ENCODE measurements at regions not wholly inside any gene's neighbourhood (a gene's known extent, or its start where the extent isn't known, plus 50 kb on each side); places are given as distances from the start of the nearest gene placed in this dataset.
"Not testable (repeated sequence)": the region's sequence is repeated elsewhere in the genome, so short reads cannot be mapped to it uniquely, and the experiment has no call there.

DNA sequence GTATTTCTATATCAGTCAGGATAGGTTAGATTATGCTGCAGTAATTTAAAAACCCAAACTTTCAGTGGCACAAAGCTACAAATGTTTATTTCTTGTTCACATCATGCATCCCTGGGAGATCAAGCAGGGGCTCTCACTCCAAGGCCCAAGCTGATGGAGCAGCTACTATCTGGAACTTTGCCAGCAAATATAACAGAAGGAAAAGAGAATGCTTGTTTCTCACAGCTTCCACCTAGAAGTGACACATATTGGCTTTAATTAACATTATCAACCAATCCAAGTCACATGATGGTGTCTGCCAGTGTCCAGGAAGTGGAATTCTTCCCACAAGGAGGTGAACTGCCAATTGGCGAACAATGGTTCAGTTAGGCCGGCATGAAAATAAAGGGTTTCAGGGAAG lies 306.9 kb downstream of the BCL11A start:
- DNase-seq, result no peak

DNA sequence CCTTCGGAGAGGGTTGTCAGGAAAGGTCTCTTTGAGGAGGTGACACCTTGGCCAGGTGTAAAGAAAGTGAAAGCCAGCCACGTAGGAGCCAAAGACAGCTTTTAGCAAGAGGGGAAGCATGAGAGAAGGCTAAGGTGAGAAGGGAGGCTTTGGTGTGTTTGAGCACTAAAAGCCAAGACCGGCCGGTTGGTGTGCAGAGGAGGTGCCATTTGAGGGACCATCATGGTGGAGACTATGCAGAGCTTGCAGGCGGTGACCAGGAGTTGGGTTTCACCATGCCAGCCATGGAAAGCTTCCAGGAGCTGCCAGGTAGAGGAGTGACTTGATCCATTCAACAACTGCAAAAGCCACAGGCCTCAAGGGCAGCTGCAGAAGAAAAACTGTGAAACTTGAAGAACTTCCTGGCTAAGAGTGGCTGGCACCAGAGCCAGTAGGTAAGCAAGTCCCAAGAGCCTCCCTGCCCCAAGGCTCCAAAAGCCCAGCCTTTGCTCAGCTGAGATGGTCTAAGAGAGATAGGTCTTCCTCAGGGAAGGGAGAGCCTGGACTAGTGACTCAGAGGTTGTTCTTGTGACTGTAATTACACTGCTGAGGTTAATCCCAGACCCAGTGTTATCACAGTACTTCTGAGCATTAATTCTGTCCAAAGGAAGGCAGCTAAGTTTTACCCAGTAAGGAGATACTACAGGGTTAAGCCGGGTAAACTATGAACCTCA lies 319.0 kb downstream of the BCL11A start:
- DNase-seq, result no peak

DNA sequence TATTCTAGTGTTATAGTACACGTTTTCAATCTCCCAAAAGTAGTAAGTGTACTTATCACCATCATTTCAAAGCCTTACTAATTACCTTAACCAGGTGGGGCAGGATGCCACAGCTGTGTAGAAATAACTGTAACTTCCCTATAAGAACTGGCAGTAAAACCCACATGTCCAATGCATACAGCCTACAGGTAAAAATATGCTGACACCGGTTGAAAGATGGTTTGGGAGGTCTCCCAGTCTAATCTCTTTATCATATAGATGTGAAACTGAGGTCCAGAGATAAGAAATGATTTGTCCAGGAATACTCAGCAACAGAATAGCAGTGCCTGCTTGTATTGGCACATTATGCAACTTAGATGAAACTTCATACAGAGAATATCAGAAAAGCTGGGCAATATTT lies 322.9 kb downstream of the BCL11A start:
- no peak for DNase-seq

DNA sequence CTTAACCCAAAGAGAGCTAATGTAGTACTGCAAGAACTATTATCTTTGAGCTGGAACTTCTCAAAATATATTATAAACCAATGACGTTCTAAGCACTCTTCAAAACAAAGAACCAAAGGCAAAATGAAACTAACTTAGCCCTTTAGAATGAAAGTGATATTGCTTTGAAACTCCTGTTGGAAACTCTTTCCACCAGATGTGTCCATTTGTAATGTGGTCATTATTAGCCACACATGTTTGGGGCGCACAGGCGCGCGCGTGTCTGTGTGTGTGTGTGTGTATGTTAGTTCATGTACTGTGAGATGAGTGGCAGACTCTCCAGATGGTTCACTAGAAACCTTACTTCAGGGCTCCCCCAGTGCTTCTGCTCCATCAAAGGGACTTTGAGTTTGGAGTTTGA lies 323.4 kb downstream of the BCL11A start:
- DNase-seq, result no peak

DNA sequence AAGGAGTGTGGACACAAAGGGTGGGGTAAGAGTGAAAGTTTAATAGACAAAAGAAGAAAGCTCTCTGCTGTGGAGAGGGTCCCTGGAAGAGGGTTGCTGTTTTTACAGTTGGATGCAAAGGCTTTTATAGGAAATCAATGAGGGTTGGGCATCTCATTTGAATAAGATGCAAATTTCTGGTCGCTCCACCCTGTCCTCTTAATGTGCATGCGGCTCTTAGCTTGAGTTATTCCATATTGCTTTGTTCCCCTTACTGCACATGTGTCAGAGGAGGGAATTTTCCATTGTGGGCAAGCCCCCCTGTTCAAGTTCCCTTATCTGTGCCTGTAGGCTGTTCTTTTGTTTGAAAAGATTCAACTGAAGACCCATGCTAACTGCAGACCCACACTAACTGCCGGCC lies 326.5 kb downstream of the BCL11A start:
- DNase-seq, result no peak

DNA sequence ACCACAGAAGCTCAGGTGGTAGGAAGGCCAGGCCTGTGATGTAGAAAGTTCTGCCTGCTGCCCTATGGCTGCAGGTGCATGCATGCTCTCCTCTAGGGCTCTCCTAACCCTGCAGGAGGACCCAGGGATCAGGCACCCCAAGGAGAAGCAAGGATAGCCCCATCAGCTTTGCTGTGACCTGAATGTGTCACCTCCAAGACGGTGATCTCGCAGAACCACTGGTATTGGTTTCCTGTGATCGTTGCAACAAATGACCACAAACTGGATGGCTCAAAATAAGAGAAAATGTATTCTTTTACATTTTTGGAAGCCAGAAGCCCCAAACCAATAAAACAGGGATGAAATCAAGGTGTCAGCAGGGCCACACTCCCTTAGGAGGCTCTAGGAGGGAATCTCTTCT lies 327.3 kb downstream of the BCL11A start:
- DNase-seq, result no peak

DNA sequence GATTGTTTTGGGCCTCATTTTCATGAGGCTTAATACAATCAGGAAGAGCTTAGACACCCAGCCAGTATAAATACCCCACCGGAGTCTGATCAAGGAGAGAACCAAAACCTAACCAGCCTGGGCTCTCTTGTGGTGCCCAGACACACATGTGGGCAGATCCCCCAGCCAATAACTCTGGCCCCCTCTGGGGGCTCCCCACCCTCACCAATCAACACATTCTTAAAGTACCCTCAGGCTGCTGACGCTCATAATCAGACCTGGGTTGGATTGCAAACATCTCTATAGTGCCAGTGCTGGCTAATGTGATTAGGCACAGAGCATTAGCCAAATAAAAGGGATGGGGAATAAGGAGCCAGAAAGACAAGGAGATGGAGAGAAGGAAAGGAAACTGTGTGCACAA lies 329.6 kb downstream of the BCL11A start:
- no peak for DNase-seq

DNA sequence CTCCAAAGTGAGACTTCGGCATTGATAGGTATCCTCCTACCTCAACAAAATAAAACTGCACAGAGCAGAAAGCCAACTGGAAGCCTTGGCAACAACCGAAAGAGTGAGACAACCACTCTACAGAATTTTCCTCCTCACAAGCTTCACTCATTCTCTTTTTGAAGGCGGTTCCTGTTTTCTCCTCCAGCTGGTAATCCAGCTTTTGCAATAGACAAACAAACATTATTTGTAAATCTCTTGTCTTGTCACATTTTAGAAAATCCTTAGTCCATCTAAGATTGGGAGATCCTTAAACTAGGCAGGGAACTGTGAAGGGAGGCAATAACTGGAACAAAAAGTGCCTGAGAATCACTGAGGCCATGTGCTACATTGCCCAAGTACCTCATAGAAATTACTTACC lies 332.4 kb downstream of the BCL11A start:
- DNase-seq, result no peak

DNA sequence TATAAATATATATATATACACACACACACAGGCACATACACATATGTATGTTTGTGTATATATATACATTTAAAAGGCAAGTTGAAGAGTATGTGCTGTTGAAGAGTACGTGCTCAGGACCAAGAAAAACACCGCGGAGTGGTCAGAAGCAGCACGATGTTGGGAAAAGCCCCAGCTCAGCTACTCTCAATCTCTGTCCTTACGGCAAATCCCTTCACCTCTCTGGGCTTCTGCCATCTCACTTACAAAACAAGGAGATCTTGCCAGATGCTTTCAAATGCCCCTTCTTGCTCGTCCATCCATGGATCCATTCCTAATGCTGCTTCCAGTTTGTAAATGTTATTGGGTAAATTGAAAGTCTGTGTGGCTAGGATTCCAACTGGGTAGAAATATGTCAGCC lies 333.9 kb downstream of the BCL11A start:
- no peak for DNase-seq

DNA sequence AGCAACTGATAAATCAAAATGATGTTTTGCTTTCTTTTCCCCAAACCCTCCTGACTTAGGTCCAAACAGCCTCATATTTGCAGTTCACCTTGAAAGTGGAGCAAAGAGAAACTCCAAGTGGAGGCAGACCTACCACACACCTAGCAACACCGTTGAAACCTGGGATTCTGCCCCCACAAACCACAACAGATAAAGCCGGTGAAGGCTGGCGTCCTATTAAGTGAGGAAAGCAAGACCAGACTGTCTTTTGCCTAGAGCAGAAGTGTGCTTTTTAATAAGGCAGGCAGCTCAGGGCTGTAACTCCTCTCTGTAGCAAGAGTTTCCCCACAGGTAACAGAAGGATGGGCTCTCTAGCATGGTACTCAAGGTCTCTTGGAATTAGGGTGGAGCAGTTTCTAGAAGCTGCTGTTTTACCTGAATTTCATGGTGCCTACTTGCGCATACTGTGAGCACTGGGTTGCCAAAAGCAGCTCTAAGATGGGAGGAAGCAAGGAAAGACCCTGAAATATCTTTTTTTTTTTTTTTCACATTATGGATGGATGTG lies 336.9 kb downstream of the BCL11A start:
- DNase-seq, result no peak

DNA sequence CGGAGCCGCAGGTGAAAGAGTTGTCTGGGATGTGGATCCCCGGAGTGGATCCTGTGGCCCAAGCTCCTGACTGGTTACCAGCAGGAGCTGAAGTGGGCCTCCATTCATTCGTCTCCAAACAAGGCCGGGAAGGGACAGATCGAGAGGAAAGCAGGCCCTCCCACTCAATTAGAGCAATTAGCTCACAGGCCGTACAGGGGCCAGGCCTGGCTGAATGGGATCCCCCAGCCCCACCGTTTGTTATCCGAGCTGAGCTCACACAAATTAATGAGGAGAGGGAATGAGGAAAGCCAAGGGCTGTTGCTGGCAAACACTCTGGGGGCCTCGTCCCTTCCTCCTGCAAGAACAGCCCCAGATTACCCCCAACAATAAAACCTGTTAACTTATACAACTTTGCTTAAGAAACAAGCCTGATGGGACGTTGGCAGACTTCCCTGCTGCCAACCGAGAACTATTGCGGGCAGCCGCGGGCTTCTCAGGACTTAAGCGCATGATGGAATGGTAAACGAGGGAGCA lies 338.0 kb downstream of the BCL11A start:
- no peak for DNase-seq

DNA sequence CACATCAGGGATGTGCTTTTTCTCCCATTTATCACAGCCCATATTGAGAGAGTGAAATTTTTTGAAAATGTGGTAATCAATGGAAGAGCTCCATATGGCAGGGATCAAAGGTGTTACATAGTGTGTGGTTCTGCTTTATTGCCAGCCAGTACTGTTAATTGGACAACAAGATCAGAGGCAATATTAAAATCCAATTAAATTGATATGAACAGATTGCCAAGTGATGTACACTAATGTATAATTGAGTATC lies 338.9 kb downstream of the BCL11A start:
- DNase-seq, result no peak

DNA sequence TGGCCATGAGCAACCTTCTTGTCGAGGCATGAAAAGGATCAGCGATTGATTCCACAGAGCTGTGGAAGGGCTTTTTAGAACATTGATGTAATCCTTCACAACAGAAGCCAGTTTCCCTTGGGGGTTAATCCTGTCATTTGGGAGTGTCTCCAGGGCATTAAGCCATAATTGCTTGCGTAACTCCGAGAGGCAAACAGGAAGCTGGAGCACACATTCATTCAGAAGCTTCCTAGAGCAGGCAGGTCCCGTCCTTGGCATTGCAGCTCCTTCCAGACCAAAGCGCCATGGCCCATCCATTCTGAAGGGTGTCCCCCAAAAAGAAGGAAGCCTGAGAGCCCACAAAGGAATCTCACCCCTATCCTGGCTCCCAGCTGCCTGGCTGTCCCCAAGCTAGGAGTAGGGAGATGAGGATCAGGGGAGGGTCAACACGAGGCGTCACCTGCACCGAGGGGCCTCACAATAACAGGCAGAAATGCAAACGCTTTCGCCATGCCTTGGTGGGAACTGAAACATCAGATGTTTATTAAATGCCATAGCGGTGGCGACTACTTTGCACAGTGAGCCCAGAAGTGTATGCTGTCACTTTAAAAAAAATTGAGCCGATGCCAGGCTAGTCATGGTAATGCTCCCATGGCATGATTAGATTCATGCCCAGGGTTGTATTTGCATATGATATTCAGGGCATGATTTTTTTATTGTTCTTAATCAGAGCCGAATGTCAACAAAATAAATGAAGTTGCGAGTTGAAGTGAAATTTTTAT lies 339.4 kb downstream of the BCL11A start:
- DNase-seq, result no peak

DNA sequence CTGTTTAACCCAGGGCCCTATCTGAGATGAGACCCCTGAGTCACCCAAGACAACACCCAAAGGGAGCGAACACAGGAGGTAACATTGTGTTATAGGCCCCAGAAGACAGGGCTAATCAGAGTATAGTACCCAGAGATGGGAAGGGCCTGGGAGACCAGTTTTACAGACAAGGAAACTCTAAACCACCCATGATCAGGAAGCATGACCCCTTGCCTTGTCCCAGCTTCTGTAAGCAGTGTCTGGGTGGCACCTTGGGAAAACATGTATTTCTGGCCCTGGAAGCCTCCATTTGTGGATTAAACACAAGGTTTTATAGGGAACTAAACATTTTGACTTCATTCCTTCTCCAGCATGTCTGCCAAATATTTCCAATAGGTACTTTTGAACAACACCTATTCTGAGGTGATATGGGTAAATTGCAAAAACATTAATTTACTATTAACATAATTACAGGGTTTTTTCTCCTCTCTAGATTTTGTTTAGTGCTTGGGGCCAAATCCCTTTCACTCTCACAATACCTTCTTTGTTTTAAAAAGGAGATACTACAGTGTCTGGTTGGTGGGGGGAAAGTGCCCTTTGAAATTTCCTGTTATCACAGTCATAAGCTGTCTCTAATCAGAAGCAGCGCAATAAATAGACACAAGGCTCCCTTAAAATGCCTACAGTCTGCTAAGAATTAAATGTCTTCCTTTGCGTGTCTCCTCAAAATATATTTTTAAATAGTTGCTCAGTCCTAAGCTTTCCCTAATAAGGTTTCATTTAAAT lies 341.1 kb downstream of the BCL11A start:
- DNase-seq, result no peak

DNA sequence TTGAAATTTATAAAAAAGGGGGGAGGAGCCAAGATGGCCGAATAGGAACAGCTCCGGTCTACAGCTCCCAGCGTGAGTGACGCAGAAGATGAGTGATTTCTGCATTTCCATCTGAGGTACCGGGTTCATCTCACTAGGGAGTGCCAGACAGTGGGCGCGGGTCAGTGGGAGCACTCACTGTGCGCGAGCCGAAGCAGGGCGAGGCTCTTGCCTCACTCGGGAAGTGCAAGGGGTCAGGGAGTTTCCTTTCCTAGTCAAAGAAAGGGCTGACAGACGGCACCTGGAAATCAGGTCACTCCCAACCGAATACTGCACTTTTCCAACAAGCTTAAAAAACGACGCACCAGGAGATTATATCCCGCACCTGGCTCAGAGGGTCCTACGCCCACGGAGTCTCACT lies 364.4 kb downstream of the BCL11A start:
- not testable (repeated sequence) for DNase-seq

DNA sequence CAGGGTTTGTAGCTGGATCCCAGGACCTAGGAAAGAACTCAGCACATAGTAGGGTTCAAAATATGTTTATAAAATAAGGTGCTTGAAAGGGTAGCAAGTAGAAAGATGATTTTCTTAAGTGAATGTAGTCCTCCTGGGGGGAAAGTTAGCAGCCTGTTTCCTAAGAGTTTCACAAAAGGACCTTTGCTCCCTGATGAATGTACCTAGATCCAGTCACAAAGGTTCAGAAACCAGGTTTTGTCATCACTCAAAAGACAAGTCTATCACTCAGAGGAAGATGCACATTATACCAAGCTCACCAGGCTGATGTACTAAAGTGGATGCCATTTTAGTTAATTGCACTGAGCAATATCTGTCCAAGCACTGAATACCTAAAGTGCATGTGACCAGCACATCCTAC lies 378.2 kb downstream of the BCL11A start:
- DNase-seq, result no peak

DNA sequence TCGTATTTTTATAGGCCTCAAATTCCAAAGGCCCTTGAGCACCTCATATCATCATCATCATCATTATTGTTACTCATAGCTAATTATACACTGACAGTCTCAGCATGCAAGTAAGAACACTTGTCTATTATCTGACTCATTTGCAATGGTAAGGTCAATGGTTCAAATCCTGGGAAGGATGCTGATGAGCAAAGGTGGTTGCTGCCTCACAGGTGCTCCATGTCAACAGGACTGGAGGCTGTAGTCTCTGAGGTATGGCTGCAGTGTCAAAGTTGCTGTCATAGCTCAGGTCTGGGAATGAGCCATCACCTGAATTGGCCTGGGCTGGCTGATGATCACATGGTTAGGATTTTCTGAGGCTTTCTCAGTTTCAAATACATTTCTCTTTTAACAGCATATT lies 379.3 kb downstream of the BCL11A start:
- no peak for DNase-seq

DNA sequence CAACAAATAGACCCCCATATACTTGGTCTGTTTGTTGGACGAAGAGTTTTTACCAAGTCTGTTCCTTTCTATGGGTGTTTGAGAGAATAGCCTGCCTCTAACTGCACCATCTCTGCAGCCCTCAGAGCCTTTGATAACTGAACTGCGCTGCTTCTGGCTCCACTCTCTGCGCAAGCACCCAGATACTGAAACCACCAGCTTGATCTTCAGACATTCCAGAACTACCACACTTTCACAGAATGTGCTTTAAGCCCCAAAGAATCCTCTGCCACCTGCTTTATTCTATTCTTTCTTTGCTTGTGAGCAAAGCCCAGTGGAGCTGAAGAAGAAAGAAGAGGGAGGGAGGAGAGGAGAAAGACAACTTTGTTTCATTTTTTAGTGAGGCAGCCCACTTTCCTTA lies 380.7 kb downstream of the BCL11A start:
- no peak for DNase-seq

DNA sequence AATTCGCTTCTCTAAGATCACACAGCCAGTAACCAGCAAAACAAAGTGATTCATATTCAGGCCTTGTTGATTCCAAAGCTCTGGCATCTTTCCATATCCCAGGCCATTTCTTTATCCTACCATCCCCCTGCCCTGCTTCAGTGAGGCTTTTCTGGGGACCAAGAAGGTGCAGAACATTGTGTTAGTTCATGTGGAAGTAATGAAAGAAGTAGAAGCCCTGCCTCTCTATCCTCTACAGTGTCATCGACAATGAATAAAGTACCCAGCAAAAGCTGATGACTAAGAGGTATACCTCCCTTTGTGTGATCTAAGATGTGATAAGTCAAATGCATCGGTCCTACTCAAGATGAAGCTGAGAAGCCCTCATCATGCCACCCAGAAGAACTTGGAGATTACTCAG lies 383.2 kb downstream of the BCL11A start:
- DNase-seq, result no peak

DNA sequence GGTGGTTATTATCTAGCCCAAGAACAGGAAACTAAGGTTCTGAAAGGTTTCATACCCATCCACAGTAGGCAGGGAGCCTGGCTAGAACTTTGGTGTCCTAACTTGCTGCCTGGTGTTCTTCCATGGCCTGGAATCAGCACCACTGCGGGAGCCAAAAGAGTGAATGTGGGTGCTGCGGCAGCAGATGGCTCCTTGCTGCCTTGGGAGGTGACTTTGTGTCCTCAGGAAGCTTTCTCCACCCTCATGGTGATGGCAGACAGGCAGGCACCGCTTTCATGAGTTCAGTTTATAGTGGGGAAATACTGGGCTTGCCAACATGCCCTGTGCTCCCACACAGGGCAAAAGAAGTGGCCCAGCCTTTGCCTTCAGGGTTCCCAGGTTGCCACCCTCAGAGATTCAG lies 385.2 kb downstream of the BCL11A start:
- no peak for DNase-seq

DNA sequence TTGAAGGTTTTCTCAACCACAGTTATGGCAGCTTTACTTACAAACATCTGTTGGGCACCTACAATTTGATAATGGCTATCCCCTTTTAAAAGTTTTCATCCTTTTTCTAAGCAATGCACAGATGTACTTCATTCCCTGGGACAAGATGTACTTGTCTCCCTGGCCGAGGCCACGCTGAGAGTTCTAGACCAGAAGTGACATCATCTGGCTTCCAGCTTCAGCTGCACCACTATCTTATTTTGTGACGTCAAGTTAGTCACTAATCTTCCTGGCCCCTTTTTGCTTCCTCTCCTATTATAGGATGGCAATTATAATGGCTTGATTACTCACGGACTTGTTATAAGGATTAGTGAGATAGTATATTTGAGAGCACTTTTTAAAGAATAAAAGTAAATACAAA lies 386.4 kb downstream of the BCL11A start:
- DNase-seq, result no peak

DNA sequence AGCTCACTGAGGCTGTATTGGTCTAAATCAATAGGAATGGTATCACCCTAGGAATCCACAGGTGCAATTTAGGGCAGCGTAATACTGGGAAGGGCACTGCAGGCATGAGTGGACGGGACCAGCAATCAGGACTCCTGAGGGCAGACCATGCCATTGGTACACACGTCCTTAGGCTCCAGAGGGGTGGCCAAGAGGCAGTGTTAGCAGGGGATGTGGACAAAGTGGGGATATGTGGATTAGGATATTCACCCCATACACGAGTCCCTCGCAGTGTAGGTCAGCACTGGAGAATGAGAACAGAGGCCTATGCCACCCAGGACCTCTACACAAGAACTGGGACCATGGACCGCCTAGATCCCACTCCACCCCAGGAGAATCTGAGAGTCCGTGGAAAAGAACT lies 389.8 kb downstream of the BCL11A start:
- no peak for DNase-seq

DNA sequence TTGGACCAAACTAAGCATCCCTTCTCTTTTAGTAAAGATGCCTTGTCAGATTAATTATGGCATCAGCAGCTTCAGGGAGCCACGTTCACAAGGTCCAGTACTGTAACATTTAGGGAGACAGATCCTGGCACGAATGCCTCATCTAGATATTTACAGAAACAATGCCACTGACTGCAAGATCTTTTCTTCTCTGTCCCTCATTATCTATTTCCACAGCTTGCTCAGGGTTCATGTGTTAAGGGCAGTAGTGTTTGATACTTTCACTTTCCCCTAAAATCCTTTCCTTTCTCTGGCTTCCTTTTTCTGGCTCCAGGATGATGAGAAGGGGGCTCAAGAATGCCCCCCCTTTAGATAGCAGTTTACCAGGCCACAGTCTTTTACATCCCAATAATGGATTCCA lies 393.9 kb downstream of the BCL11A start:
- DNase-seq, result no peak
